Naive B cell (primary cell): ENCODE measurements at regions not wholly inside any gene's neighbourhood (a gene's known extent, or its start where the extent isn't known, plus 50 kb on each side); places are given as distances from the start of the nearest gene placed in this dataset.
"Not testable (repeated sequence)": the region's sequence is repeated elsewhere in the genome, so short reads cannot be mapped to it uniquely, and the experiment has no call there.

Experiments
- ATAC-seq, 2 donors: fragments of 150-1000 bp; cut with Tn5 transposase; 2 replicates each; pipeline ENCODE4 v1.10.0; 2021; ENCODE audit warnings: low read depth in 2 of 2, mild to moderate bottlenecking in 2 of 2, moderate library complexity in 2 of 2
- DNase-seq: peaks from one replicate; pipeline ENCODE4 v3.0.0; 2022
- H3K27ac Mint-ChIP-seq, 6 donors: one replicate each; pipeline ENCODE4 v1.8.0; 2020 to 2022; ENCODE audit warnings: mild to moderate bottlenecking in 6 of 6, mixed read lengths in 6 of 6, moderate library complexity in 5 of 6, inconsistent platforms in 2 of 6
- H3K27me3 Mint-ChIP-seq, 3 donors: one replicate each; pipeline ENCODE4 v1.8.0; 2021 to 2022; ENCODE audit warnings: mixed read lengths in 3 of 3, mild to moderate bottlenecking in 1 of 3
- H3K36me3 Mint-ChIP-seq, 2 donors: one replicate each; pipeline ENCODE4 v1.8.0; 2020 to 2022; ENCODE audit warnings: mixed read lengths in 2 of 2, inconsistent platforms in 1 of 2, mild to moderate bottlenecking in 1 of 2
- H3K4me1 Mint-ChIP-seq, 3 donors: one replicate each; pipeline ENCODE4 v1.8.0; 2020 to 2022; ENCODE audit warnings: mixed read lengths in 3 of 3, inconsistent platforms in 1 of 3, mild to moderate bottlenecking in 1 of 3, moderate library complexity in 1 of 3
- H3K4me3 Mint-ChIP-seq, 8 donors: one replicate each; pipeline ENCODE4 v1.8.0; 2020 to 2022; ENCODE audit warnings: mild to moderate bottlenecking in 8 of 8, mixed read lengths in 8 of 8, moderate library complexity in 8 of 8, inconsistent platforms in 2 of 8
- H3K9me3 Mint-ChIP-seq, 7 donors: one replicate each; pipeline ENCODE4 v1.8.0; 2020 to 2022; ENCODE audit warnings: mixed read lengths in 7 of 7, mild to moderate bottlenecking in 5 of 7, inconsistent platforms in 2 of 7, moderate library complexity in 1 of 7

DNA sequence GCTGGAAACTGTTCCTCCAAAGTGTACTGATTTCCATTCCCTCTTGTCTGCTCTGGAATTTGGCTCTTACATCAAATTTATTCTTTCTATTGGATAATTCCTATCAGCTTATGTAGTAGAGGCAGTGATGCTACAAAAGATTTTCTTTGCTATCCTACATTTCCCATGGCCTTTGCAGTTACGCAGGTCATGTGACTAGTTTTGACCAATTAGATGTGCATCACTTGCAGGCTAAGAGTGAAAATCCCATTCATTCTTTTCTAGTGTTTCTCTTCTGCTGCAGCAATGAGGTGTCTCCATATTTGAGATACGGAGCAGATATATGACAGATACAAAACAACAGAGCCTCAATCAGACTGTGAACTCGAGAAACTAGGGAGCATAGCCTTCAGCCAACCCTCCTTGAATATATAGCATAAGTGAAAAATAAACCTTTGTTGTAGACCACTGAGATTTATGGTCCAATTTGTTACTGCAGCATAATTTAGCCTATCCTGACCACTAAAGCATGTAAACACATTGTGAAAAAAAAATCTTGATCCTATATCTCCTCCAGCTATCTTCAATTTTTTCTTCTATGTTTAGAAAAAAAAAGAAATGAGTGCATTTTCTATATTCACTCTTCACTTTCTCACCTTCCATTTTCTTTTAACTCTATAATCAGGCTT is 102.0 kb downstream of the HNMT start:
- H3K4me1 Mint-ChIP-seq: no peaks in the 10 kb centered on the region

GRCh38 chr2:138066841-138067240 is 102.6 kb downstream of the HNMT start:
- Mint-ChIP-seq H3K4me1 (no peaks in the 10 kb centered on the region), H3K27me3 (peaks cover 0 to 6% (median 0%) of the 10 kb centered on the region in 3 donors), H3K4me3 (no peak overlapping the region), H3K27ac (no peak overlapping the region), H3K36me3 (no peaks in the 10 kb centered on the region), H3K9me3 (no peaks in the 10 kb centered on the region)
- no peak for ATAC-seq
- DNase-seq: no peak

More for the DNA sequence above, 102.0 kb downstream of the HNMT start:
- H3K27me3 Mint-ChIP-seq: peaks cover 0 to 6% (median 0%) of the 10 kb centered on the region in 3 donors
- H3K4me3 Mint-ChIP-seq: no peak overlapping the region
- no peaks in the 10 kb centered on the region for H3K36me3 Mint-ChIP-seq
- no peak overlapping the region for H3K27ac Mint-ChIP-seq
- DNase-seq: no peak
- no peak for ATAC-seq
- H3K9me3 Mint-ChIP-seq: no peaks in the 10 kb centered on the region

GRCh38 chr2:138068669-138069068 is 104.4 kb downstream of the HNMT start:
- not testable (repeated sequence) for H3K4me1 Mint-ChIP-seq, H3K27me3 Mint-ChIP-seq

GRCh38 chr2:138071042-138071719 is 106.9 kb downstream of the HNMT start:
- ATAC-seq, DNase-seq, H3K27me3 Mint-ChIP-seq, H3K4me1 Mint-ChIP-seq, H3K9me3 Mint-ChIP-seq, H3K4me3 Mint-ChIP-seq, H3K27ac Mint-ChIP-seq, H3K36me3 Mint-ChIP-seq: not testable (repeated sequence)

More at GRCh38 chr2:138068669-138069068, 104.4 kb downstream of the HNMT start:
- not testable (repeated sequence) for DNase-seq, H3K4me3 Mint-ChIP-seq, H3K27ac Mint-ChIP-seq, ATAC-seq, H3K9me3 Mint-ChIP-seq, H3K36me3 Mint-ChIP-seq

GRCh38 chr2:138071720-138072719 is 107.7 kb downstream of the HNMT start:
- H3K9me3 Mint-ChIP-seq: peaks cover 0 to 5% (median 0%) of the 10 kb centered on the region in 7 donors
- ATAC-seq (no peak), DNase-seq (no peak)
- H3K27me3 Mint-ChIP-seq: peaks cover 0 to 6% (median 0%) of the 10 kb centered on the region in 3 donors
- no peaks in the 10 kb centered on the region for H3K36me3 Mint-ChIP-seq
- H3K4me1 Mint-ChIP-seq: no peaks in the 10 kb centered on the region
- no peak overlapping the region for H3K27ac Mint-ChIP-seq
- H3K4me3 Mint-ChIP-seq: no peak overlapping the region

DNA sequence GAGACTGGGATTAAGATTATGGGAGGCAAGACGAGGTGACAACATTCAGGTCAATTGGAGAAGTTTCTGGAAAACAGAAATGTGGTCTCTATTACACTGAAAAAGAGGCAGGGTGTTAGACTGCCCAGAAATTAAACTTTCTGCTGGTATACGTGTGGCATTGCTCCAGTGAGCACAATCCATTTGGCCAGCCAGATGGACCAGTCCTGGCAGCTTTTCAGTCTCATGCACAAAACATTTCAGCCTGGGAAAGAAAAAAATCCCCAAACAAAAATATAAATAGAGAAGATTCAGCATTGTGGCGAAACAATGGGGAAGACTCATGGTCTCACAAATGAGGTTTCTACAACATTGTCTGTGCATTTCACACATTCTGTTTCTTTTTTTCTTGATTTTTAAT is 113.9 kb downstream of the HNMT start:
- DNase-seq: no peak
- H3K27ac Mint-ChIP-seq: no peak overlapping the region
- ATAC-seq: no peak

DNA sequence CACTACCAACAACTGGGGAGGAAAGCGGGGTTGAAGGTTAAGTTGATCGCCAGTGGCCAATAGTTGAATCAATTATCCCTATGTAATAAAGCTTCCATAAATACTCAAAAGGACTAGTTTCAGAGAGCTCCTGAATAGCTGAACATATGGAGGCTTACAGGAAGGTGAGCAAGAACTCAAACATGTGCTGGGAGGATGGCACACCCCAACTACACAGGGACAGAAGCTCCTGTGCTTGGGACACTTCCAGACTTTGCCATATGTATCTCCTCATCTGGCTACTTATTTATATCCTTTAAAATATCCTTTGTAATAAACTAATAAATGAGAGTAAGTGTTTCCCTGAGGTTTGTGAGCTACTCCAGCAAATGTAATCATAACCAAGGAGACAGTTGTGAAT is 115.7 kb downstream of the HNMT start:
- Mint-ChIP-seq H3K36me3 (no peaks in the 10 kb centered on the region), H3K27ac (no peak overlapping the region), H3K4me3 (no peak overlapping the region), H3K9me3 (peaks cover 0 to 5% (median 0%) of the 10 kb centered on the region in 7 donors), H3K4me1 (no peaks in the 10 kb centered on the region), H3K27me3 (no peaks in the 10 kb centered on the region)
- ATAC-seq (no peak), DNase-seq (no peak)

More for the DNA sequence above, 113.9 kb downstream of the HNMT start:
- Mint-ChIP-seq H3K4me3 (no peak overlapping the region), H3K36me3 (no peaks in the 10 kb centered on the region), H3K4me1 (no peaks in the 10 kb centered on the region), H3K9me3 (peaks cover 0 to 5% (median 0%) of the 10 kb centered on the region in 7 donors), H3K27me3 (no peaks in the 10 kb centered on the region)

DNA sequence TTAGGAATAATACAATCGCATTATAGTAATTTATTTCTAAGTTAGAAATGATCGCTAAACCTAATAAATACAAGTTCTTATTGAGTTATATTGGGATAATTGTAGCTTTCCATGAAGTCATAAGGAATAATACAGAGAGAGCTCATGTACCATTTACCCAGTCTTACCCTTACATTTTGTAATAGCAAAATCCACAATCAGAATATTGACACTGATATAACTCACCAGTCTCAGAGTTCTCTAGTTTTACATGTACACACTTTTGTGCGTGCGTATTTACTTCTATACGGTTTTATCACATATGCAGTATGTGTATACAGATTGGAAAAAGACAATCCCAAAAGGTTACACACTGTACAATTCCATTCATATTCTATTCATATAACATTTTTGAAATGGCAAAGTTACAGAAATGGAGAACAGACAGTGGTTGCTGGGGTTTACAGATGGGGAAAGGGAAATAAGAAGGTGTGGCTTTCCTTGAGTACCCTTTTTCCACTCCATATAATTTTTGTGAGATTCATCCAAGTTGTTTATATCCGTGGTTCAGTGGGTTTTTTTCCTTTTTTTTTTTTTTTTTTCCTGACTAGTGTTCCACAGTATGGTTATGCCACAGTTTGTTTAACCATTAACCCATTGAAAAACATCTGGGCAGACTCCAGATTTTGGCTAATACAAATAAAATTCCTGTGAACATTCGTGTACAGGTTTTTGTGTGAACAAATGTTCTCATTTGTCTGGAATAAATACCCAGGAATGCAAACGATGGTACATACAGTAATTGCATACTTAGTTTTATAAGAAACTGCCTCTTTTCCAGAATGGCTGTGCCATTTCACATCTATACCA is 117.2 kb downstream of the HNMT start:
- H3K4me3 Mint-ChIP-seq: no peak overlapping the region
- no peaks in the 10 kb centered on the region for H3K36me3 Mint-ChIP-seq
- DNase-seq: no peak
- no peak overlapping the region for H3K27ac Mint-ChIP-seq
- H3K27me3 Mint-ChIP-seq: no peaks in the 10 kb centered on the region
- H3K9me3 Mint-ChIP-seq: peaks cover 0 to 2% (median 0%) of the 10 kb centered on the region in 7 donors
- no peak for ATAC-seq
- no peaks in the 10 kb centered on the region for H3K4me1 Mint-ChIP-seq

DNA sequence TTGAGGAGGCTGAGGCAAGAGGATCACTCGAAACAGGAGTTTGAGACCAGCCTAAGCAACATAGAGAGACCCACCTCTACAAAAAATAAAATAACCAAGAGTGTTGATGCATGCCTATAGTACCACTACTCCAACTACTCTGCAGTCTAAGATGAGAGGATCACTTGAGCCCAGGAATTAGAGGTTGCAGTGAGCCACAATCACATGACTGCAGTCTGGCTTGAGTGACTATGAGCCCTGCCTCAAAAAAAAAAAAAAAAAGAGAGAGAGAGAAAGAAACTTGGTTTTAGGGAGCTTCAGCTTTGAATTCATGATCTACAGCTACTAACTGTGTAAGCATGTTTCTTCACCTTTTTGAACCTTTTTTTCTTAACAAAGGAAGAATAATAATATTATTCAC is 119.9 kb downstream of the HNMT start:
- Mint-ChIP-seq H3K9me3 (peaks cover 0 to 4% (median 0%) of the 10 kb centered on the region in 7 donors), H3K36me3 (no peaks in the 10 kb centered on the region), H3K4me1 (no peaks in the 10 kb centered on the region), H3K27me3 (no peaks in the 10 kb centered on the region), H3K4me3 (no peak overlapping the region), H3K27ac (no peak overlapping the region)
- no peak for ATAC-seq
- no peak for DNase-seq

- not testable (repeated sequence) for H3K4me3 Mint-ChIP-seq, H3K9me3 Mint-ChIP-seq, ATAC-seq, H3K27ac Mint-ChIP-seq, H3K4me1 Mint-ChIP-seq, H3K27me3 Mint-ChIP-seq, DNase-seq, H3K36me3 Mint-ChIP-seq
Observed at GRCh38 chr2:138085441-138085840, 121.2 kb downstream of the HNMT start.

- H3K27me3 Mint-ChIP-seq: no peaks in the 10 kb centered on the region
- no peak for ATAC-seq
- peaks cover 0 to 4% (median 0%) of the 10 kb centered on the region in 7 donors for H3K9me3 Mint-ChIP-seq
Observed at GRCh38 chr2:138086576-138086975, 122.3 kb downstream of the HNMT start.

GRCh38 chr2:138087751-138088593 is 123.7 kb downstream of the HNMT start:
- no peak for ATAC-seq
- H3K36me3 Mint-ChIP-seq: no peaks in the 10 kb centered on the region
- no peak overlapping the region for H3K27ac Mint-ChIP-seq
- peaks cover 0 to 4% (median 0%) of the 10 kb centered on the region in 7 donors for H3K9me3 Mint-ChIP-seq
- no peak for DNase-seq
- H3K4me1 Mint-ChIP-seq: no peaks in the 10 kb centered on the region
- no peak overlapping the region for H3K4me3 Mint-ChIP-seq
- no peaks in the 10 kb centered on the region for H3K27me3 Mint-ChIP-seq

More at GRCh38 chr2:138086576-138086975, 122.3 kb downstream of the HNMT start:
- Mint-ChIP-seq H3K4me3 (no peak overlapping the region), H3K27ac (no peak overlapping the region), H3K36me3 (no peaks in the 10 kb centered on the region), H3K4me1 (no peaks in the 10 kb centered on the region)
- no peak for DNase-seq
